ENCODE measurements at regions not wholly inside any gene's neighbourhood (a gene's known extent, or its start where the extent isn't known, plus 50 kb on each side); places are given as distances from the start of the nearest gene placed in this dataset.

- intact Hi-C loops (cut with DNase I), result no loop called here
- 75% methylated on average over 9 of the region's 9 CpGs for WGBS
- no peaks in the 10 kb centered on the region for H3K36me3 ChIP-seq
These were observed 348.1 kb downstream of the TMEM167A start for GRCh38 chr5:82728926-82729702.

GRCh38 chr5:82723168-82723567 lies 354.0 kb downstream of the TMEM167A start:
- 97% methylated on average over 3 of the region's 3 CpGs for WGBS
- Histone ChIP-seq H3K9me3 (no peaks in the 10 kb centered on the region), H3K27ac (replicated peaks in 1 of 4) (no peak overlapping the region), H3K36me3 (no peaks in the 10 kb centered on the region), H3K4me3 (no peak overlapping the region), H3K4me1 (no peaks in the 10 kb centered on the region), H3K27me3 (no peaks in the 10 kb centered on the region)
- no peak for DNase-seq (ENCODE audit: extremely low spot score)
- intact Hi-C loops (cut with DNase I), result no loop called here
- TF ChIP-seq POLR2A (IDR thresholded peaks at IDR 0.05; ENCODE audit: low read depth) (no peak), POLR2AphosphoS5 (IDR thresholded peaks at IDR 0.05) (no peak), EP300 (IDR thresholded peaks at IDR 0.05) (no peak)
- TF ChIP-seq, protein P1, sequence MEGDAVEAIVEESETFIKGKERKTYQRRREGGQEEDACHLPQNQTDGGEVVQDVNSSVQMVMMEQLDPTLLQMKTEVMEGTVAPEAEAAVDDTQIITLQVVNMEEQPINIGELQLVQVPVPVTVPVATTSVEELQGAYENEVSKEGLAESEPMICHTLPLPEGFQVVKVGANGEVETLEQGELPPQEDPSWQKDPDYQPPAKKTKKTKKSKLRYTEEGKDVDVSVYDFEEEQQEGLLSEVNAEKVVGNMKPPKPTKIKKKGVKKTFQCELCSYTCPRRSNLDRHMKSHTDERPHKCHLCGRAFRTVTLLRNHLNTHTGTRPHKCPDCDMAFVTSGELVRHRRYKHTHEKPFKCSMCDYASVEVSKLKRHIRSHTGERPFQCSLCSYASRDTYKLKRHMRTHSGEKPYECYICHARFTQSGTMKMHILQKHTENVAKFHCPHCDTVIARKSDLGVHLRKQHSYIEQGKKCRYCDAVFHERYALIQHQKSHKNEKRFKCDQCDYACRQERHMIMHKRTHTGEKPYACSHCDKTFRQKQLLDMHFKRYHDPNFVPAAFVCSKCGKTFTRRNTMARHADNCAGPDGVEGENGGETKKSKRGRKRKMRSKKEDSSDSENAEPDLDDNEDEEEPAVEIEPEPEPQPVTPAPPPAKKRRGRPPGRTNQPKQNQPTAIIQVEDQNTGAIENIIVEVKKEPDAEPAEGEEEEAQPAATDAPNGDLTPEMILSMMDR (IDR thresholded peaks at IDR 0.05), result no peak

More at GRCh38 chr5:82728926-82729702, 348.1 kb downstream of the TMEM167A start:
- Histone ChIP-seq H3K4me3 (no peak overlapping the region), H3K27me3 (no peaks in the 10 kb centered on the region), H3K9me3 (no peaks in the 10 kb centered on the region), H3K27ac (replicated peaks in 1 of 4) (no peak overlapping the region), H3K4me1 (no peaks in the 10 kb centered on the region)
- TF ChIP-seq POLR2AphosphoS5 (IDR thresholded peaks at IDR 0.05) (no peak), POLR2A (IDR thresholded peaks at IDR 0.05; ENCODE audit: low read depth) (no peak), EP300 (IDR thresholded peaks at IDR 0.05) (no peak)
- TF ChIP-seq, protein P1 (IDR thresholded peaks at IDR 0.05), result no peak
- DNase-seq (ENCODE audit: extremely low spot score), result no peak

DNA sequence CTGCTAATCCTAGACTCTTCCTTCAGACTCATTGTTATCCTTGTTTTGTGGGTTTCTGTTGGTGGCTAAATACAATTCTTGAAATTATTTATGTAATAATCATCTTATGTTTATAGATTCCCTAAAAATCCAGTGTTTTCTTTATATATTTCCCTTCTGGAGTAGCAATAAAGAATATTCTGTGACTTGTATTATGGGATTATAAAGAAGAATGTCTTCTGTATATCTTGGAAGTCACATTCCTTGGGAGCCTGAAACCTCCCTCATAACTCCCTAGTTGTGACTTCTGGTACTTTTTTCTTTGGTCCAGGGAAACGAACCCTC lies 356.1 kb downstream of the TMEM167A start:
- TF ChIP-seq POLR2AphosphoS5 (IDR thresholded peaks at IDR 0.05), result no peak
- TF ChIP-seq, protein P1 (IDR thresholded peaks at IDR 0.05), result no peak
- Histone ChIP-seq H3K4me1 (no peaks in the 10 kb centered on the region), H3K27me3 (no peaks in the 10 kb centered on the region), H3K9me3 (no peaks in the 10 kb centered on the region), H3K36me3 (no peaks in the 10 kb centered on the region), H3K27ac (replicated peaks in 1 of 4) (no peak overlapping the region), H3K4me3 (no peak overlapping the region)
- DNase-seq (ENCODE audit: extremely low spot score), result no peak
- intact Hi-C loops (cut with DNase I), result no loop called here
- WGBS, result 74% methylated on average over 1 of the region's 1 CpG

GRCh38 chr5:82720213-82721086 lies 356.7 kb downstream of the TMEM167A start:
- TF ChIP-seq, protein P1 (IDR thresholded peaks at IDR 0.05), result no peak
- TF ChIP-seq POLR2AphosphoS5 (IDR thresholded peaks at IDR 0.05) (no peak), EP300 (IDR thresholded peaks at IDR 0.05) (no peak), POLR2A (IDR thresholded peaks at IDR 0.05; ENCODE audit: low read depth) (no peak)
- WGBS, result 70% methylated on average over 6 of the region's 6 CpGs

More at GRCh38 chr5:82720213-82721086, 356.7 kb downstream of the TMEM167A start:
- Histone ChIP-seq H3K36me3 (no peaks in the 10 kb centered on the region), H3K27me3 (no peaks in the 10 kb centered on the region), H3K4me3 (no peak overlapping the region), H3K4me1 (no peaks in the 10 kb centered on the region), H3K27ac (replicated peaks in 1 of 4) (no peak overlapping the region), H3K9me3 (no peaks in the 10 kb centered on the region)
- intact Hi-C loops (cut with DNase I), result no loop called here
- no peak for DNase-seq (ENCODE audit: extremely low spot score)
